Liver (tissue), 8 donors: ENCODE measurements at regions not wholly inside any gene's neighbourhood (a gene's known extent, or its start where the extent isn't known, plus 50 kb on each side); places are given as distances from the start of the nearest gene placed in this dataset.

Experiments
- DNase-seq: peaks from one replicate; pipeline ENCODE4 v3.0.0-alpha.2; 2017; ENCODE audit warnings: low spot score
- H3K27ac ChIP-seq, 2 donors: one replicate each; pipeline ENCODE4 v1.7.0; 2013; ENCODE audit warnings: inconsistent platforms in 2 of 2, low read length in 2 of 2, control low read depth in 1 of 2, low read depth in 1 of 2, mild to moderate bottlenecking in 1 of 2
- H3K27me3 ChIP-seq, 4 donors: one replicate each; pipeline versions ENCODE4 v1.6.1 to v1.7.0; 2013; ENCODE audit warnings: low read length in 3 of 4, inconsistent platforms in 1 of 4, mild to moderate bottlenecking in 1 of 4, moderate library complexity in 1 of 4; ENCODE audit not compliant: control insufficient read depth in 4 of 4, insufficient read depth in 4 of 4
- H3K36me3 ChIP-seq, 4 donors: one replicate each; pipeline versions ENCODE4 v1.6.1 to v1.7.0; 2013; ENCODE audit warnings: low read length in 3 of 4, mild to moderate bottlenecking in 3 of 4, low read depth in 1 of 4, moderate library complexity in 1 of 4; ENCODE audit not compliant: control insufficient read depth in 4 of 4, insufficient read depth in 3 of 4
- H3K4me1 ChIP-seq, 4 donors: one replicate each; pipeline versions ENCODE4 v1.6.1 to v1.7.0; 2013; ENCODE audit warnings: low read length in 3 of 4, mild to moderate bottlenecking in 3 of 4, moderate library complexity in 1 of 4; ENCODE audit not compliant: control insufficient read depth in 4 of 4, insufficient read depth in 4 of 4
- H3K4me3 ChIP-seq, 3 donors: one replicate each; pipeline versions ENCODE4 v1.6.1 to v1.7.0; 2013; ENCODE audit warnings: low read length in 3 of 3, control low read depth in 1 of 3, low read depth in 1 of 3, mild to moderate bottlenecking in 1 of 3
- H3K9ac ChIP-seq, 2 donors: one replicate each; pipeline ENCODE4 v1.7.0; 2013; ENCODE audit warnings: low read length in 2 of 2, mild to moderate bottlenecking in 2 of 2, moderate library complexity in 2 of 2, control low read depth in 1 of 2, low read depth in 1 of 2
- H3K9me3 ChIP-seq, 4 donors: one replicate each; pipeline versions ENCODE4 v1.6.1 to v1.7.0; 2013; ENCODE audit warnings: low read length in 3 of 4; ENCODE audit not compliant: control insufficient read depth in 4 of 4
- FOXA1 ChIP-seq: IDR thresholded peaks from 2 replicates; pipeline ENCODE4 v1.6.1; 2016; ENCODE audit warnings: antibody characterized with exemption
- FOXA2 ChIP-seq: IDR thresholded peaks from 2 replicates; pipeline ENCODE4 v1.6.1; 2016; ENCODE audit warnings: antibody characterized with exemption
- GABPA ChIP-seq, 2 donors: IDR thresholded peaks in 1 of 2; conservative IDR thresholded peaks in 1 of 2; 2 replicates each; pipeline ENCODE4 v1.6.1; 2016; ENCODE audit warnings: antibody characterized with exemption in 2 of 2, mild to moderate bottlenecking in 1 of 2, moderate library complexity in 1 of 2
- HNF4A ChIP-seq, 2 donors: conservative IDR thresholded peaks; 2 replicates each; pipeline ENCODE4 v1.6.1; 2016; ENCODE audit warnings: antibody characterized with exemption in 2 of 2, mild to moderate bottlenecking in 2 of 2
- HNF4G ChIP-seq: IDR thresholded peaks from 2 replicates; pipeline ENCODE4 v1.6.1; 2016; ENCODE audit warnings: antibody characterized with exemption
- JUND ChIP-seq, 2 donors: IDR thresholded peaks; 2 replicates each; pipeline ENCODE4 v1.6.1; 2016; ENCODE audit warnings: antibody characterized with exemption in 2 of 2
- RXRA ChIP-seq, 2 donors: IDR thresholded peaks; 2 replicates each; pipeline ENCODE4 v1.6.1; 2017 to 2018; ENCODE audit warnings: antibody characterized with exemption in 2 of 2, mild to moderate bottlenecking in 1 of 2
- SP1 ChIP-seq: IDR thresholded peaks from 2 replicates; pipeline ENCODE4 v1.6.1; 2018; ENCODE audit warnings: antibody characterized with exemption, mild to moderate bottlenecking
- TAF1 ChIP-seq: conservative IDR thresholded peaks from 2 replicates; pipeline ENCODE4 v1.6.1; 2016; ENCODE audit warnings: antibody characterized with exemption, mild to moderate bottlenecking
- YY1 ChIP-seq: IDR thresholded peaks from 2 replicates; pipeline ENCODE4 v1.6.1; 2016; ENCODE audit warnings: antibody characterized with exemption, mild to moderate bottlenecking
- WGBS: extraction: QIAGEN DNeasy Blood & Tissue Kit; methylation state at CpG from one replicate; pipeline ENCODE4 v1.1.7; 2013; 5-methylcytosine and 5-hydroxymethylcytosine counted together
- TF ChIP-seq, protein P1 (sequence below): IDR thresholded peaks from 2 replicates; pipeline ENCODE4 v1.6.1; 2016; ENCODE audit warnings: antibody characterized with exemption
- TF ChIP-seq, protein P2 (sequence below): IDR thresholded peaks from 2 replicates; pipeline ENCODE4 v1.6.1; 2016; ENCODE audit warnings: antibody characterized with exemption, mild to moderate bottlenecking
- TF ChIP-seq, protein P3 (sequence below): IDR thresholded peaks from 2 replicates; pipeline ENCODE4 v1.6.1; 2016; ENCODE audit warnings: antibody characterized with exemption
- TF ChIP-seq, protein P4 (sequence below): fragments of 150-350 bp; IDR thresholded peaks from 2 replicates; pipeline ENCODE4 v1.5.1; 2017; ENCODE audit warnings: improper control_type of control experiment, low read depth, low read length; ENCODE audit not compliant: missing input control
- TF ChIP-seq, protein P5 (sequence below): IDR thresholded peaks from 2 replicates; pipeline ENCODE4 v1.6.1; 2016; ENCODE audit warnings: antibody characterized with exemption
- donor health status: healthy.
- donor health status: healthy.
- donor health status: healthy.
- donor health status: healthy.
- donor health status: healthy.

DNA sequence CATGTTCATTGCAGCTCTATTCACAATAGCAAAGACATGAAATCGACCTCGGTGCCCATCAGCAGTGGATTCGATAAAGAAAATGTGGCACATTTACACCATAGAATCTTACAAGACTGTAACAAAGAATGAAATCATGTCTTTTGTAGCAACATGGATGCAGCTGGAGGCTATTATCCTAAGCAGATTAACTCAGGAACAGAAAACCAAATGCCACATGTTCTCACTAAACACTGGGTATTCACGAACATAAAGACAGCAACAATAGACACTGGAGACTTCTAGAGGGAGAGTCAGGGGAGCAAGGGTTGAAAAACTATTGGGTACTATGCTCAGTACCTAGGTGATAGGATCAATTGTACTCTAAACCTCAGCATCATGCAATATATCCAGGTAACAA lies 180.5 kb downstream of the PPP1R2C start:
- no peaks in the 10 kb centered on the region for H3K9me3 ChIP-seq
- 94% methylated on average over 4 of the region's 4 CpGs for WGBS
- H3K4me3 ChIP-seq, result no peak overlapping the region
- H3K9ac ChIP-seq, result no peak overlapping the region
- H3K27ac ChIP-seq, result no peak overlapping the region
- peaks cover 0 to 3% (median 1%) of the 10 kb centered on the region in 4 donors for H3K4me1 ChIP-seq
- no peaks in the 10 kb centered on the region for H3K27me3 ChIP-seq
- TF ChIP-seq GABPA (IDR thresholded peaks at IDR 0.05 in 1 of 2, conservative IDR thresholded peaks at IDR 0.05 in 1 of 2) (no peak), FOXA2 (no peak), TAF1 (no peak), RXRA (IDR thresholded peaks at IDR 0.05) (no peak), JUND (IDR thresholded peaks at IDR 0.05) (no peak), YY1 (no peak), FOXA1 (no peak), SP1 (no peak)
- TF ChIP-seq, protein P1, sequence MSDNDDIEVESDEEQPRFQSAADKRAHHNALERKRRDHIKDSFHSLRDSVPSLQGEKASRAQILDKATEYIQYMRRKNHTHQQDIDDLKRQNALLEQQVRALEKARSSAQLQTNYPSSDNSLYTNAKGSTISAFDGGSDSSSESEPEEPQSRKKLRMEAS, result no peak
- TF ChIP-seq, protein P2, sequence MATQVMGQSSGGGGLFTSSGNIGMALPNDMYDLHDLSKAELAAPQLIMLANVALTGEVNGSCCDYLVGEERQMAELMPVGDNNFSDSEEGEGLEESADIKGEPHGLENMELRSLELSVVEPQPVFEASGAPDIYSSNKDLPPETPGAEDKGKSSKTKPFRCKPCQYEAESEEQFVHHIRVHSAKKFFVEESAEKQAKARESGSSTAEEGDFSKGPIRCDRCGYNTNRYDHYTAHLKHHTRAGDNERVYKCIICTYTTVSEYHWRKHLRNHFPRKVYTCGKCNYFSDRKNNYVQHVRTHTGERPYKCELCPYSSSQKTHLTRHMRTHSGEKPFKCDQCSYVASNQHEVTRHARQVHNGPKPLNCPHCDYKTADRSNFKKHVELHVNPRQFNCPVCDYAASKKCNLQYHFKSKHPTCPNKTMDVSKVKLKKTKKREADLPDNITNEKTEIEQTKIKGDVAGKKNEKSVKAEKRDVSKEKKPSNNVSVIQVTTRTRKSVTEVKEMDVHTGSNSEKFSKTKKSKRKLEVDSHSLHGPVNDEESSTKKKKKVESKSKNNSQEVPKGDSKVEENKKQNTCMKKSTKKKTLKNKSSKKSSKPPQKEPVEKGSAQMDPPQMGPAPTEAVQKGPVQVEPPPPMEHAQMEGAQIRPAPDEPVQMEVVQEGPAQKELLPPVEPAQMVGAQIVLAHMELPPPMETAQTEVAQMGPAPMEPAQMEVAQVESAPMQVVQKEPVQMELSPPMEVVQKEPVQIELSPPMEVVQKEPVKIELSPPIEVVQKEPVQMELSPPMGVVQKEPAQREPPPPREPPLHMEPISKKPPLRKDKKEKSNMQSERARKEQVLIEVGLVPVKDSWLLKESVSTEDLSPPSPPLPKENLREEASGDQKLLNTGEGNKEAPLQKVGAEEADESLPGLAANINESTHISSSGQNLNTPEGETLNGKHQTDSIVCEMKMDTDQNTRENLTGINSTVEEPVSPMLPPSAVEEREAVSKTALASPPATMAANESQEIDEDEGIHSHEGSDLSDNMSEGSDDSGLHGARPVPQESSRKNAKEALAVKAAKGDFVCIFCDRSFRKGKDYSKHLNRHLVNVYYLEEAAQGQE, result no peak
- TF ChIP-seq, protein P3, sequence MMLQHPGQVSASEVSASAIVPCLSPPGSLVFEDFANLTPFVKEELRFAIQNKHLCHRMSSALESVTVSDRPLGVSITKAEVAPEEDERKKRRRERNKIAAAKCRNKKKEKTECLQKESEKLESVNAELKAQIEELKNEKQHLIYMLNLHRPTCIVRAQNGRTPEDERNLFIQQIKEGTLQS, result no peak
- TF ChIP-seq, protein P4, sequence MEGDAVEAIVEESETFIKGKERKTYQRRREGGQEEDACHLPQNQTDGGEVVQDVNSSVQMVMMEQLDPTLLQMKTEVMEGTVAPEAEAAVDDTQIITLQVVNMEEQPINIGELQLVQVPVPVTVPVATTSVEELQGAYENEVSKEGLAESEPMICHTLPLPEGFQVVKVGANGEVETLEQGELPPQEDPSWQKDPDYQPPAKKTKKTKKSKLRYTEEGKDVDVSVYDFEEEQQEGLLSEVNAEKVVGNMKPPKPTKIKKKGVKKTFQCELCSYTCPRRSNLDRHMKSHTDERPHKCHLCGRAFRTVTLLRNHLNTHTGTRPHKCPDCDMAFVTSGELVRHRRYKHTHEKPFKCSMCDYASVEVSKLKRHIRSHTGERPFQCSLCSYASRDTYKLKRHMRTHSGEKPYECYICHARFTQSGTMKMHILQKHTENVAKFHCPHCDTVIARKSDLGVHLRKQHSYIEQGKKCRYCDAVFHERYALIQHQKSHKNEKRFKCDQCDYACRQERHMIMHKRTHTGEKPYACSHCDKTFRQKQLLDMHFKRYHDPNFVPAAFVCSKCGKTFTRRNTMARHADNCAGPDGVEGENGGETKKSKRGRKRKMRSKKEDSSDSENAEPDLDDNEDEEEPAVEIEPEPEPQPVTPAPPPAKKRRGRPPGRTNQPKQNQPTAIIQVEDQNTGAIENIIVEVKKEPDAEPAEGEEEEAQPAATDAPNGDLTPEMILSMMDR, result no peak
- TF ChIP-seq, protein P5, sequence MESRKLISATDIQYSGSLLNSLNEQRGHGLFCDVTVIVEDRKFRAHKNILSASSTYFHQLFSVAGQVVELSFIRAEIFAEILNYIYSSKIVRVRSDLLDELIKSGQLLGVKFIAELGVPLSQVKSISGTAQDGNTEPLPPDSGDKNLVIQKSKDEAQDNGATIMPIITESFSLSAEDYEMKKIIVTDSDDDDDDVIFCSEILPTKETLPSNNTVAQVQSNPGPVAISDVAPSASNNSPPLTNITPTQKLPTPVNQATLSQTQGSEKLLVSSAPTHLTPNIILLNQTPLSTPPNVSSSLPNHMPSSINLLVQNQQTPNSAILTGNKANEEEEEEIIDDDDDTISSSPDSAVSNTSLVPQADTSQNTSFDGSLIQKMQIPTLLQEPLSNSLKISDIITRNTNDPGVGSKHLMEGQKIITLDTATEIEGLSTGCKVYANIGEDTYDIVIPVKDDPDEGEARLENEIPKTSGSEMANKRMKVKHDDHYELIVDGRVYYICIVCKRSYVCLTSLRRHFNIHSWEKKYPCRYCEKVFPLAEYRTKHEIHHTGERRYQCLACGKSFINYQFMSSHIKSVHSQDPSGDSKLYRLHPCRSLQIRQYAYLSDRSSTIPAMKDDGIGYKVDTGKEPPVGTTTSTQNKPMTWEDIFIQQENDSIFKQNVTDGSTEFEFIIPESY, result no peak
- no peaks in the 10 kb centered on the region for H3K36me3 ChIP-seq
- no peak for DNase-seq

DNA sequence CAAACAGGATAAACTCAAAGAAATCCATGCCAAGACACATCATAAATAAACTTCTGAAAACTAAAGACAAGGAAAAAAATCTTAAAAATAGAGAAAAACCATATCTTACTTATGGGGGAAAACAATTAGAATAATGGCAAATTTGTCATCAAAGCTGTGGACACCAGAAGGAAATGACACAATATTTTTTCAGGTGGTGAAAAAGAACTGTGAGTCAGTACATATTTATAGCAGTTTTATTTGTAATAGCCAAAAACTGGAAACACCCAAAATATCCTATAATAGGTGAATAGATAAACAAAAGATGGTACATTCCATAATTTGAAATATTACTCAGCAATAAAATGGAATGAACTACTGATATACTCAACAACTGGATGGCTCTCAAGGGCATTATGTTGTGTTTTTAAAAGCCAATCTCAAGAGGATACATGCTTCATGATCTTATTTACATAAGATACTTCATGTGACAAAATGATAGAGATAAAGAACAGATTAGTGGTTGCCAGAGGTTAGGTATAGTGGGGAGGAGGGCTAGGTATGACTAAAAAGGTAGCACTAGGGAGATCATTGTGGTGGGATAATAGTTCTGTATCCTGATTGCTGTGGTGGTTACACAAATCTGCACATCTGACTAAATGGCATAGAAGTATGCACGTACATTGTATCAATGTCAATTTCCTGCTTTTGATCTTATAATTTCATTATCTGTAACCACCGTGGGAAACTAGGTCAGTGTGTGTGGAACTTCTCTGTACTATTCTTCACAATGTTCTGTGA lies 191.9 kb downstream of the PPP1R2C start:
- Histone ChIP-seq H3K9me3 (no peaks in the 10 kb centered on the region), H3K4me1 (no peaks in the 10 kb centered on the region), H3K27me3 (peaks cover 0 to 3% (median 0%) of the 10 kb centered on the region in 4 donors), H3K36me3 (no peaks in the 10 kb centered on the region), H3K9ac (no peak overlapping the region), H3K27ac (no peak overlapping the region), H3K4me3 (no peak overlapping the region)
- 62% methylated on average over 2 of the region's 2 CpGs for WGBS
- DNase-seq, result no peak
- no peak for TF ChIP-seq FOXA2
- TF ChIP-seq, protein P1, result no peak
- TF ChIP-seq GABPA (IDR thresholded peaks at IDR 0.05 in 1 of 2, conservative IDR thresholded peaks at IDR 0.05 in 1 of 2), result no peak
- TF ChIP-seq, protein P4, result no peak
- no peak for TF ChIP-seq HNF4A (conservative IDR thresholded peaks at IDR 0.05)
- TF ChIP-seq, protein P2, result no peak
- no peak for TF ChIP-seq FOXA1
- TF ChIP-seq, protein P3, result no peak
- TF ChIP-seq YY1, result no peak
- TF ChIP-seq HNF4G, result no peak
